H1 (cell line): ENCODE measurements at regions not wholly inside any gene's neighbourhood (a gene's known extent, or its start where the extent isn't known, plus 50 kb on each side); places are given as distances from the start of the nearest gene placed in this dataset.

Experiments
- CTCF ChIA-PET: fragments of 300-600 bp; sonication (Branson Sonifier 250); formaldehyde crosslinking; loops from one replicate; lab custom pipeline; 2021; ENCODE audit not compliant: partially characterized antibody; lab: Charles Lee
- POLR2A ChIA-PET: fragments of 300-600 bp; sonication (Branson Sonifier 250); formaldehyde crosslinking; loops from one replicate; lab custom pipeline; 2021; ENCODE audit warnings: inconsistent platforms; ENCODE audit not compliant: partially characterized antibody; lab: Charles Lee
- DNase-seq, 2 experiments: peaks; one replicate each; pipeline versions ENCODE4 v3.0.0 to v3.0.0-alpha.2; 2010 to 2022; ENCODE audit warnings: low spot score in 2 of 2, low read depth in 1 of 2, mixed read lengths in 1 of 2
- FAIRE-seq: peaks from 2 replicates; lab custom pipeline; 2011; peaks lifted over from hg19 to GRCh38; lab: Jason Lieb, UNC
- H2AFZ ChIP-seq: 2 replicates; pipeline ENCODE4 v1.8.1; 2012; ENCODE audit warnings: low read length, inconsistent platforms
- H2AK5ac ChIP-seq: 2 replicates; pipeline ENCODE4 v1.6.1; 2013; ENCODE audit warnings: low read depth, low read length
- H2BK120ac ChIP-seq: replicated peaks from 2 replicates; pipeline ENCODE3; 2013; ENCODE audit warnings: low read depth, low read length, inconsistent platforms
- H2BK12ac ChIP-seq: 2 replicates; pipeline ENCODE4 v1.6.1; 2013; ENCODE audit warnings: low read depth, low read length
- H2BK15ac ChIP-seq: 2 replicates; pipeline ENCODE4 v1.6.1; 2013; ENCODE audit warnings: low read length
- H2BK20ac ChIP-seq: 2 replicates; pipeline ENCODE4 v1.6.1; 2013; ENCODE audit warnings: low read length
- H2BK5ac ChIP-seq: 2 replicates; pipeline ENCODE4 v1.6.1; 2013; ENCODE audit warnings: low read depth, low read length
- H3K14ac ChIP-seq: 2 replicates; pipeline ENCODE4 v1.6.1; 2013; ENCODE audit warnings: inconsistent platforms; ENCODE audit not compliant: insufficient read length
- H3K18ac ChIP-seq: 2 replicates; pipeline ENCODE4 v1.6.1; 2013; ENCODE audit warnings: low read length; ENCODE audit errors: extremely low read depth
- H3K23ac ChIP-seq: 2 replicates; pipeline ENCODE4 v1.6.1; 2013; ENCODE audit warnings: inconsistent platforms; ENCODE audit not compliant: insufficient read length
- H3K23me2 ChIP-seq: 2 replicates; pipeline ENCODE4 v1.6.1; 2013; ENCODE audit warnings: low read depth, low read length
- H3K27ac ChIP-seq: 2 replicates; pipeline ENCODE4 v1.6.1; 2011; ENCODE audit warnings: low read depth, low read length, inconsistent platforms
- H3K27me3 ChIP-seq, 4 experiments: replicated peaks in 1 of 4; 1 replicate in 1 of 4; 2 replicates in 3 of 4; pipeline versions ENCODE4 v1.6.1 to v1.8.1; 2011 to 2013; ENCODE audit warnings: low read length in 3 of 4, mild to moderate bottlenecking in 3 of 4, inconsistent platforms in 2 of 4, mixed read lengths in 2 of 4, moderate library complexity in 1 of 4; ENCODE audit not compliant: control insufficient read depth in 3 of 4, insufficient read depth in 3 of 4; ENCODE audit errors: extremely low read depth in 1 of 4
- H3K36me3 ChIP-seq, 4 experiments: 2 replicates each; pipeline versions ENCODE4 v1.6.1 to v1.8.1; 2011 to 2013; ENCODE audit warnings: mild to moderate bottlenecking in 4 of 4, low read length in 3 of 4, moderate library complexity in 2 of 4, control low read depth in 1 of 4, inconsistent platforms in 1 of 4; ENCODE audit not compliant: insufficient read depth in 4 of 4, control insufficient read depth in 2 of 4
- H3K4ac ChIP-seq: replicated peaks from 2 replicates; pipeline ENCODE3; 2013; ENCODE audit warnings: low read length, low read depth, mixed read lengths, inconsistent platforms; ENCODE audit not compliant: insufficient read length
- H3K4me1 ChIP-seq, 4 experiments: replicated peaks in 1 of 4; 1 replicate in 1 of 4; 2 replicates in 3 of 4; pipeline versions ENCODE4 v1.6.1 to v1.8.1; 2011 to 2013; ENCODE audit warnings: low read length in 3 of 4, inconsistent platforms in 2 of 4, mixed read lengths in 1 of 4; ENCODE audit not compliant: insufficient read depth in 4 of 4, control insufficient read depth in 3 of 4
- H3K4me2 ChIP-seq, 2 experiments: 2 replicates each; pipeline versions ENCODE4 v1.6.1 to v1.8.1; 2011 to 2013; ENCODE audit warnings: low read depth in 2 of 2, low read length in 2 of 2, control low read depth in 1 of 2, inconsistent platforms in 1 of 2, mild to moderate bottlenecking in 1 of 2; ENCODE audit not compliant: insufficient read depth in 1 of 2
- H3K4me3 ChIP-seq, 4 experiments: fragments of 200-600, 300-600 bp in 1 of 4; sonication (generic), shearing (Covaris generic), sonication (Bioruptor Twin) in 1 of 4; 2 replicates each; pipeline versions ENCODE4 v1.5.1 to v1.8.1; 2011 to 2016; ENCODE audit warnings: low read length in 4 of 4, low read depth in 3 of 4, control low read depth in 2 of 4, inconsistent platforms in 2 of 4, mild to moderate bottlenecking in 2 of 4, mixed read lengths in 1 of 4, moderate library complexity in 1 of 4; ENCODE audit not compliant: insufficient read depth in 2 of 4; ENCODE audit errors: extremely low read depth in 1 of 4
- H3K56ac ChIP-seq: replicated peaks from 2 replicates; pipeline ENCODE3; 2013; ENCODE audit warnings: low read depth, mild to moderate bottlenecking, mixed read lengths, low read length, inconsistent platforms; ENCODE audit not compliant: insufficient read length
- H3K79me1 ChIP-seq: 2 replicates; pipeline ENCODE4 v1.6.1; 2013; ENCODE audit warnings: low read depth, low read length, control low read depth
- H3K79me2 ChIP-seq, 2 experiments: 2 replicates each; pipeline versions ENCODE4 v1.6.1 to v1.8.1; 2012 to 2013; ENCODE audit warnings: low read length in 2 of 2, mild to moderate bottlenecking in 2 of 2, inconsistent platforms in 1 of 2; ENCODE audit not compliant: insufficient read depth in 2 of 2, control insufficient read depth in 1 of 2
- H3K9ac ChIP-seq, 4 experiments: replicated peaks in 1 of 4; 1 replicate in 1 of 4; 2 replicates in 3 of 4; pipeline versions ENCODE4 v1.6.1 to v1.8.1; 2011 to 2013; ENCODE audit warnings: low read depth in 3 of 4, low read length in 3 of 4, control low read depth in 2 of 4, mild to moderate bottlenecking in 2 of 4, moderate library complexity in 2 of 4, inconsistent platforms in 1 of 4; ENCODE audit errors: extremely low read depth in 1 of 4
- H3K9me3 ChIP-seq, 2 experiments: 2 replicates each; pipeline versions ENCODE4 v1.6.1 to v1.8.1; 2012 to 2013; ENCODE audit warnings: mild to moderate bottlenecking in 2 of 2, moderate library complexity in 2 of 2, control low read depth in 1 of 2, inconsistent platforms in 1 of 2, low read depth in 1 of 2, low read length in 1 of 2, mixed read lengths in 1 of 2; ENCODE audit not compliant: insufficient read depth in 2 of 2
- H4K20me1 ChIP-seq, 2 experiments: replicated peaks in 1 of 2; 2 replicates each; pipeline versions ENCODE3 to v1.8.1; 2011 to 2013; ENCODE audit warnings: inconsistent platforms in 2 of 2, low read length in 2 of 2, mild to moderate bottlenecking in 1 of 2; ENCODE audit not compliant: insufficient read depth in 2 of 2, control insufficient read depth in 1 of 2
- H4K5ac ChIP-seq: 2 replicates; pipeline ENCODE4 v1.6.1; 2013; ENCODE audit warnings: low read length, low read depth, mixed read lengths, inconsistent platforms; ENCODE audit not compliant: insufficient read length
- H4K8ac ChIP-seq: 2 replicates; pipeline ENCODE4 v1.8.0; 2013; ENCODE audit warnings: mild to moderate bottlenecking, moderate library complexity, low read length, inconsistent platforms; ENCODE audit not compliant: insufficient read depth; ENCODE audit errors: extremely low read depth
- H4K91ac ChIP-seq: replicated peaks from 2 replicates; pipeline ENCODE3; 2013; ENCODE audit warnings: low read length, mixed read lengths, inconsistent platforms; ENCODE audit not compliant: insufficient read length
- CBX5 ChIP-seq: fragments of 300-800, 300-1000 bp; sonication (generic); IDR thresholded peaks from 2 replicates; pipeline ENCODE4 v1.7.1; 2016; ENCODE audit warnings: antibody characterized with exemption, low read length, low read depth
- FOSL1 ChIP-seq: IDR thresholded peaks from 2 replicates; pipeline ENCODE4 v1.6.1; 2011; ENCODE audit warnings: mild to moderate bottlenecking, low read depth, low read length, moderate library complexity; ENCODE audit not compliant: insufficient read depth
- MAFK ChIP-seq: IDR thresholded peaks from 2 replicates; pipeline ENCODE4 v1.6.1; 2012; ENCODE audit warnings: low read depth, mild to moderate bottlenecking, improper control_type of control experiment, low read length
- POLR2A ChIP-seq, 2 experiments: IDR thresholded peaks; 1 replicate in 1 of 2; 2 replicates in 1 of 2; pipeline ENCODE4 v1.6.1; 2011; ENCODE audit warnings: low read depth in 2 of 2, low read length in 2 of 2, mild to moderate bottlenecking in 2 of 2; ENCODE audit errors: control extremely low read depth in 1 of 2
- RFX5 ChIP-seq: IDR thresholded peaks from 2 replicates; pipeline ENCODE4 v1.6.1; 2011; ENCODE audit warnings: low read depth, low read length, improper control_type of control experiment, borderline replicate concordance
- SP4 ChIP-seq: IDR thresholded peaks from 2 replicates; pipeline ENCODE4 v1.6.1; 2012; ENCODE audit warnings: low read length, inconsistent platforms
- SRF ChIP-seq: IDR thresholded peaks from 2 replicates; pipeline ENCODE4 v1.6.1; 2011; ENCODE audit warnings: mild to moderate bottlenecking, low read depth, low read length, moderate library complexity
- SUZ12 ChIP-seq: fragments of 200-600 bp; sonication (generic); IDR thresholded peaks from 2 replicates; pipeline ENCODE4 v1.6.1; 2012; ENCODE audit warnings: mild to moderate bottlenecking, inconsistent platforms, low read length, moderate library complexity, mixed read lengths
- TCF12 ChIP-seq: IDR thresholded peaks from 2 replicates; pipeline ENCODE4 v1.6.1; 2011; ENCODE audit warnings: low read depth, mild to moderate bottlenecking, low read length

DNA sequence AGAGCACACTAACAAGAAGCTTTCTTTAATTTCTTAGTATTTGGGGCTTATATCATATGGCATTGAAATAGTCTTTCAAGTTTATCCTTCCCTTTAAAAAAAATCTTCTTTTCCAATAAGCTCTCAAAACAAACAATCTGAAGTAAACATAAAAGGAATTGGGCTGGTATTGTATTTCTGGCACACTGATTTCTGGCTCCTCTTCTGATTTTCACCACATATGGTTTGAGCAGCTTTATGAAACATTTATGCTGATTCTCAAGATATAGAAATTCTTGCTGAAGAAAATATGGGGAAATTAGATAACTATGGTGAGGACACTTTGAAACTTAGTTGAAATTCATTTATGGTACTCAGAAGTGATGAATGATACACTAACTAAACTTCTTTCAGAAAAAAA is 467.2 kb downstream of the TFAP2B start:
- no peak overlapping the region for H3K14ac ChIP-seq
- no peak overlapping the region for H3K9ac ChIP-seq
- no peak overlapping the region for H3K4ac ChIP-seq
- H2BK120ac ChIP-seq: no peak overlapping the region
- H2AFZ ChIP-seq: no peak overlapping the region
- ChIA-PET POLR2A (no interaction called here), CTCF (no interaction called here)
- TF ChIP-seq RFX5 (no peak), MAFK (no peak), SUZ12 (no peak), POLR2A (IDR thresholded peaks at IDR 0.05; ENCODE audit: control extremely low read depth in 1 of 2, low read depth in 2 of 2, low read length in 2 of 2) (no peak), TCF12 (no peak), SRF (no peak), SP4 (no peak), CBX5 (no peak), FOSL1 (no peak)
- H3K27ac ChIP-seq: no peak overlapping the region
- H3K9me3 ChIP-seq: no peaks in the 10 kb centered on the region
- H3K4me3 ChIP-seq: no peak overlapping the region
- no peak overlapping the region for H4K91ac ChIP-seq
- H3K23ac ChIP-seq: no peak overlapping the region
- H4K5ac ChIP-seq: no peak overlapping the region
- no peaks in the 10 kb centered on the region for H3K36me3 ChIP-seq
- H2AK5ac ChIP-seq: no peak overlapping the region
- no peak overlapping the region for H2BK12ac ChIP-seq
- no peak overlapping the region for H4K8ac ChIP-seq
- H3K56ac ChIP-seq: no peak overlapping the region
- H3K79me2 ChIP-seq: no peaks in the 10 kb centered on the region
- no peaks in the 10 kb centered on the region for H3K79me1 ChIP-seq
- no peak overlapping the region for H2BK20ac ChIP-seq
- H3K4me1 ChIP-seq: 0 out of 7 replicates have a peak, but pooled peaks cover 0 to 3% (median 0%) of the 10 kb centered on the region in 4 experiments
- no peak overlapping the region for H2BK5ac ChIP-seq
- H3K23me2 ChIP-seq: no peaks in the 10 kb centered on the region
- H2BK15ac ChIP-seq: no peak overlapping the region
- FAIRE-seq (no peak), DNase-seq (no peak)
- no peak overlapping the region for H3K18ac ChIP-seq
- H3K27me3 ChIP-seq: no peaks in the 10 kb centered on the region
- no peak overlapping the region for H3K4me2 ChIP-seq
- no peaks in the 10 kb centered on the region for H4K20me1 ChIP-seq
